ENCODE measurements at regions not wholly inside any gene's neighbourhood (a gene's known extent, or its start where the extent isn't known, plus 50 kb on each side); places are given as distances from the start of the nearest gene placed in this dataset.

- TF ChIP-seq CTCF (IDR thresholded peaks at IDR 0.05; ENCODE audit: insufficient read depth, low read depth, low read length, missing control alignments) = no peak
- DNase-seq (ENCODE audit: low read depth) = no peak
- no peak overlapping the region for H3K4me3 ChIP-seq (ENCODE audit: low read depth, low read length)
Measured at GRCh38 chr3:76561494-76562236, 478.2 kb upstream of the ROBO2 start.

- no peak for TF ChIP-seq CTCF (IDR thresholded peaks at IDR 0.05; ENCODE audit: insufficient read depth, low read depth, low read length, missing control alignments)
- DNase-seq (ENCODE audit: low read depth) = peak; percentile 35
- no peak overlapping the region for H3K4me3 ChIP-seq (ENCODE audit: low read depth, low read length)
Measured at GRCh38 chr3:76565496-76566210, 474.2 kb upstream of the ROBO2 start.

GRCh38 chr3:76566211-76566534, 473.7 kb upstream of the ROBO2 start:
- H3K4me3 ChIP-seq (ENCODE audit: low read depth, low read length) = no peak overlapping the region
- TF ChIP-seq CTCF (IDR thresholded peaks at IDR 0.05; ENCODE audit: insufficient read depth, low read depth, low read length, missing control alignments) = no peak
- no peak for DNase-seq (ENCODE audit: low read depth)

- no peak overlapping the region for H3K4me3 ChIP-seq (ENCODE audit: low read depth, low read length)
- no peak for DNase-seq (ENCODE audit: low read depth)
- TF ChIP-seq CTCF (IDR thresholded peaks at IDR 0.05; ENCODE audit: insufficient read depth, low read depth, low read length, missing control alignments) = no peak
Measured at GRCh38 chr3:76566904-76567303, 473.0 kb upstream of the ROBO2 start.

GRCh38 chr3:76570436-76571057, 469.4 kb upstream of the ROBO2 start:
- peak; percentile 53 for TF ChIP-seq CTCF (IDR thresholded peaks at IDR 0.05; ENCODE audit: insufficient read depth, low read depth, low read length, missing control alignments)
- DNase-seq (ENCODE audit: low read depth) = peak; percentile 36

GRCh38 chr3:76576201-76576600, 463.7 kb upstream of the ROBO2 start:
- DNase-seq (ENCODE audit: low read depth) = no peak
- TF ChIP-seq CTCF (IDR thresholded peaks at IDR 0.05; ENCODE audit: insufficient read depth, low read depth, low read length, missing control alignments) = no peak
- H3K4me3 ChIP-seq (ENCODE audit: low read depth, low read length) = no peak overlapping the region

More at GRCh38 chr3:76570436-76571057, 469.4 kb upstream of the ROBO2 start:
- no peak overlapping the region for H3K4me3 ChIP-seq (ENCODE audit: low read depth, low read length)
